ENCODE measurements at regions not wholly inside any gene's neighbourhood (a gene's known extent, or its start where the extent isn't known, plus 50 kb on each side); places are given as distances from the start of the nearest gene placed in this dataset.

- no peak for DNase-seq (ENCODE audit: low read depth)
- H3K4me3 ChIP-seq (ENCODE audit: low read length): no peak overlapping the region
- no peak for TF ChIP-seq CTCF (conservative IDR thresholded peaks at IDR 0.05; ENCODE audit: low read depth, low read length)
These were observed 115.9 kb downstream of the OMA1 start for GRCh38 chr1:58430421-58431275.

- no peak for DNase-seq (ENCODE audit: low read depth)
- no peak overlapping the region for H3K4me3 ChIP-seq (ENCODE audit: low read length)
- TF ChIP-seq CTCF (conservative IDR thresholded peaks at IDR 0.05; ENCODE audit: low read depth, low read length): no peak
These were observed 119.6 kb downstream of the OMA1 start for GRCh38 chr1:58426918-58427317.

- H3K4me3 ChIP-seq (ENCODE audit: low read length): no peak overlapping the region
- no peak for DNase-seq (ENCODE audit: low read depth)
- TF ChIP-seq CTCF (conservative IDR thresholded peaks at IDR 0.05; ENCODE audit: low read depth, low read length): no peak
These were observed 124.1 kb downstream of the OMA1 start for GRCh38 chr1:58422436-58422835.

- TF ChIP-seq CTCF (conservative IDR thresholded peaks at IDR 0.05; ENCODE audit: low read depth, low read length): no peak
- no peak for DNase-seq (ENCODE audit: low read depth)
- no peak overlapping the region for H3K4me3 ChIP-seq (ENCODE audit: low read length)
These were observed 128.0 kb downstream of the OMA1 start for GRCh38 chr1:58418283-58419228.

GRCh38 chr1:58412071-58412580 is 134.4 kb downstream of the OMA1 start:
- DNase-seq (ENCODE audit: low read depth): peak; percentile 47
- H3K4me3 ChIP-seq (ENCODE audit: low read length): no peak overlapping the region
- no peak for TF ChIP-seq CTCF (conservative IDR thresholded peaks at IDR 0.05; ENCODE audit: low read depth, low read length)

- no peak for TF ChIP-seq CTCF (conservative IDR thresholded peaks at IDR 0.05; ENCODE audit: low read depth, low read length)
- no peak overlapping the region for H3K4me3 ChIP-seq (ENCODE audit: low read length)
These were observed 136.6 kb downstream of the OMA1 start for GRCh38 chr1:58409890-58410289.

More at GRCh38 chr1:58409890-58410289, 136.6 kb downstream of the OMA1 start:
- peak; percentile 62 for DNase-seq (ENCODE audit: low read depth)

Data from retinal pigment epithelial cell (primary cell).